ENCODE measurements at regions not wholly inside any gene's neighbourhood (a gene's known extent, or its start where the extent isn't known, plus 50 kb on each side); places are given as distances from the start of the nearest gene placed in this dataset.

- Histone ChIP-seq H3K36me3 (replicated peaks; ENCODE audit: low read depth, low read length) (no peaks in the 10 kb centered on the region), H3K9ac (ENCODE audit: low read length) (no peak overlapping the region), H3K4me1 (ENCODE audit: low read length) (no peaks in the 10 kb centered on the region), H3K27me3 (ENCODE audit: low read depth, low read length) (no peaks in the 10 kb centered on the region), H3K9me3 (ENCODE audit: insufficient read depth, low read length) (no peaks in the 10 kb centered on the region), H3K4me2 (ENCODE audit: low read length) (no peak overlapping the region), H4K20me1 (ENCODE audit: insufficient read depth, low read length) (no peaks in the 10 kb centered on the region), H3K79me2 (ENCODE audit: low read length) (no peaks in the 10 kb centered on the region), H3K27ac (ENCODE audit: low read length) (no peak overlapping the region), H3K4me3 (ENCODE audit: low read length) (no peak overlapping the region), H2AFZ (ENCODE audit: low read depth, low read length) (no peak overlapping the region)
- TF ChIP-seq EZH2phosphoT487 (IDR thresholded peaks at IDR 0.05; ENCODE audit: low read depth) (no peak), CTCF (IDR thresholded peaks at IDR 0.05; ENCODE audit: low read depth, low read length) (no peak)
Measured at GRCh38 chrX:93585661-93586060, 87.7 kb downstream of the NAP1L3 start.

GRCh38 chrX:93580634-93581033 lies 92.7 kb downstream of the NAP1L3 start:
- Histone ChIP-seq H3K9me3 (ENCODE audit: insufficient read depth, low read length) (no peaks in the 10 kb centered on the region), H3K27me3 (ENCODE audit: low read depth, low read length) (no peaks in the 10 kb centered on the region), H3K4me2 (ENCODE audit: low read length) (no peak overlapping the region), H3K27ac (ENCODE audit: low read length) (no peak overlapping the region), H4K20me1 (ENCODE audit: insufficient read depth, low read length) (no peaks in the 10 kb centered on the region), H3K9ac (ENCODE audit: low read length) (no peak overlapping the region), H2AFZ (ENCODE audit: low read depth, low read length) (no peak overlapping the region), H3K79me2 (ENCODE audit: low read length) (no peaks in the 10 kb centered on the region), H3K4me1 (ENCODE audit: low read length) (no peaks in the 10 kb centered on the region), H3K36me3 (replicated peaks; ENCODE audit: low read depth, low read length) (no peaks in the 10 kb centered on the region), H3K4me3 (ENCODE audit: low read length) (no peak overlapping the region)
- TF ChIP-seq EZH2phosphoT487 (IDR thresholded peaks at IDR 0.05; ENCODE audit: low read depth) (no peak), CTCF (IDR thresholded peaks at IDR 0.05; ENCODE audit: low read depth, low read length) (no peak)

- H3K27ac ChIP-seq (ENCODE audit: low read length), result no peak overlapping the region
- no peaks in the 10 kb centered on the region for H3K36me3 ChIP-seq (replicated peaks; ENCODE audit: low read depth, low read length)
- no peak overlapping the region for H3K9ac ChIP-seq (ENCODE audit: low read length)
- H4K20me1 ChIP-seq (ENCODE audit: insufficient read depth, low read length), result no peaks in the 10 kb centered on the region
- H3K79me2 ChIP-seq (ENCODE audit: low read length), result no peaks in the 10 kb centered on the region
- H3K4me1 ChIP-seq (ENCODE audit: low read length), result no peaks in the 10 kb centered on the region
- TF ChIP-seq EZH2phosphoT487 (IDR thresholded peaks at IDR 0.05; ENCODE audit: low read depth) (no peak), CTCF (IDR thresholded peaks at IDR 0.05; ENCODE audit: low read depth, low read length) (peak; percentile 56)
- no peaks in the 10 kb centered on the region for H3K27me3 ChIP-seq (ENCODE audit: low read depth, low read length)
- H2AFZ ChIP-seq (ENCODE audit: low read depth, low read length), result peak overlapping the region; percentile 57; the same call in 1 of the 2 replicates
- H3K4me2 ChIP-seq (ENCODE audit: low read length), result peak overlapping the region; percentile 59
- 0 out of 2 replicates have a peak overlapping the region, but pooled peaks have one; percentile 5 for H3K4me3 ChIP-seq (ENCODE audit: low read length)
- H3K9me3 ChIP-seq (ENCODE audit: insufficient read depth, low read length), result no peaks in the 10 kb centered on the region
Measured at GRCh38 chrX:93538575-93538974, 134.8 kb downstream of the NAP1L3 start.

- H4K20me1 ChIP-seq (ENCODE audit: insufficient read depth, low read length), result no peaks in the 10 kb centered on the region
- no peak for TF ChIP-seq CTCF (IDR thresholded peaks at IDR 0.05; ENCODE audit: low read depth, low read length)
- TF ChIP-seq EZH2phosphoT487 (IDR thresholded peaks at IDR 0.05; ENCODE audit: low read depth), result no peak
- no peak overlapping the region for H3K4me3 ChIP-seq (ENCODE audit: low read length)
- H3K4me2 ChIP-seq (ENCODE audit: low read length), result no peak overlapping the region
- no peak overlapping the region for H2AFZ ChIP-seq (ENCODE audit: low read depth, low read length)
- H3K9me3 ChIP-seq (ENCODE audit: insufficient read depth, low read length), result no peaks in the 10 kb centered on the region
- no peaks in the 10 kb centered on the region for H3K27me3 ChIP-seq (ENCODE audit: low read depth, low read length)
- H3K9ac ChIP-seq (ENCODE audit: low read length), result no peak overlapping the region
- H3K79me2 ChIP-seq (ENCODE audit: low read length), result no peaks in the 10 kb centered on the region
- no peaks in the 10 kb centered on the region for H3K36me3 ChIP-seq (replicated peaks; ENCODE audit: low read depth, low read length)
- peaks cover 14% of the 10 kb centered on the region for H3K4me1 ChIP-seq (ENCODE audit: low read length)
- no peak overlapping the region for H3K27ac ChIP-seq (ENCODE audit: low read length)
Measured at GRCh38 chrX:93528917-93529316, 144.5 kb downstream of the NAP1L3 start.
